SK-N-SH (cell line): ENCODE measurements at regions not wholly inside any gene's neighbourhood (a gene's known extent, or its start where the extent isn't known, plus 50 kb on each side); places are given as distances from the start of the nearest gene placed in this dataset.

Experiments
- CTCF ChIA-PET: fragments of 300-600, 350-600 bp; formaldehyde crosslinking; extraction: SDS; loops from one replicate; lab custom pipeline; 2021; lab: Yijun Ruan, JAX
- POLR2A ChIA-PET: fragments of 350-600 bp; sonication (Branson Sonifier 250); formaldehyde crosslinking; extraction: SDS; loops from one replicate; lab custom pipeline; 2020; ENCODE audit warnings: antibody characterized with exemption, inconsistent platforms; lab: Yijun Ruan, JAX
- DNase-seq: peaks from one replicate; pipeline ENCODE4 v3.0.0; 2012
- H2AFZ ChIP-seq: fragments of 200-600 bp; sonication (generic); 2 replicates; pipeline ENCODE4 v1.8.1; 2016; ENCODE audit warnings: antibody characterized with exemption, mild to moderate bottlenecking, low read depth
- H3F3A ChIP-seq: fragments of 200-600 bp; sonication (generic); replicated peaks from 2 replicates; pipeline ENCODE3; 2016; ENCODE audit warnings: antibody characterized with exemption, mild to moderate bottlenecking; ENCODE audit not compliant: insufficient read depth
- H3K27ac ChIP-seq, 2 experiments: fragments of 200-500 bp in 1 of 2; fragments of 200-600 bp in 1 of 2; sonication (Bioruptor generic) in 1 of 2; sonication (generic), shearing (Covaris generic) in 1 of 2; 2 replicates each; pipeline versions ENCODE4 v1.5.1 to v1.6.1; 2014 to 2016; ENCODE audit warnings: low read depth in 2 of 2, inconsistent platforms in 1 of 2, low read length in 1 of 2, mild to moderate bottlenecking in 1 of 2, mixed read lengths in 1 of 2
- H3K27me3 ChIP-seq: fragments of 200-600 bp; sonication (generic), shearing (Covaris generic); 2 replicates; pipeline ENCODE4 v1.6.1; 2016; ENCODE audit warnings: mixed run types; ENCODE audit not compliant: insufficient read depth
- H3K36me3 ChIP-seq, 2 experiments: fragments of 200-500 bp in 1 of 2; fragments of 200-600 bp in 1 of 2; sonication (Bioruptor generic) in 1 of 2; sonication (generic) in 1 of 2; replicated peaks in 1 of 2; 2 replicates each; pipeline versions ENCODE3 to v1.5.1; 2014 to 2016; ENCODE audit warnings: low read length in 1 of 2, mild to moderate bottlenecking in 1 of 2; ENCODE audit not compliant: insufficient read depth in 2 of 2, control insufficient read depth in 1 of 2
- H3K4me1 ChIP-seq, 2 experiments: fragments of 200-500 bp in 1 of 2; fragments of 200-600 bp in 1 of 2; sonication (Bioruptor generic) in 1 of 2; sonication (generic), shearing (Covaris generic) in 1 of 2; 2 replicates each; pipeline versions ENCODE4 v1.5.1 to v1.6.1; 2014 to 2016; ENCODE audit warnings: low read depth in 1 of 2, low read length in 1 of 2, mixed run types in 1 of 2; ENCODE audit not compliant: insufficient read depth in 2 of 2, control insufficient read depth in 1 of 2
- H3K4me2 ChIP-seq: fragments of 200-600 bp; sonication (generic), shearing (Covaris generic); 2 replicates; pipeline ENCODE4 v1.6.1; 2017; ENCODE audit warnings: mixed run types
- H3K4me3 ChIP-seq, 2 experiments: fragments of 200-500 bp in 1 of 2; fragments of 200-600 bp in 1 of 2; sonication (Bioruptor generic) in 1 of 2; sonication (generic), shearing (Covaris generic) in 1 of 2; 2 replicates each; pipeline versions ENCODE4 v1.5.1 to v1.8.1; 2014 to 2016; ENCODE audit warnings: low read depth in 2 of 2, inconsistent platforms in 1 of 2, low read length in 1 of 2, mild to moderate bottlenecking in 1 of 2, mixed read lengths in 1 of 2, moderate library complexity in 1 of 2
- H3K79me2 ChIP-seq: fragments of 200-600 bp; sonication (generic); 2 replicates; pipeline ENCODE4 v1.8.1; 2017; ENCODE audit warnings: mild to moderate bottlenecking; ENCODE audit not compliant: insufficient read depth
- H3K9ac ChIP-seq: fragments of 200-600 bp; sonication (generic); 2 replicates; pipeline ENCODE4 v1.6.1; 2017; ENCODE audit warnings: mixed run types
- H3K9me2 ChIP-seq: fragments of 200-600 bp; sonication (generic); 2 replicates; pipeline ENCODE4 v1.6.1; 2017; ENCODE audit warnings: mixed run types
- H3K9me3 ChIP-seq: fragments of 200-600 bp; sonication (generic); 2 replicates; pipeline ENCODE4 v1.6.1; 2017; ENCODE audit warnings: mixed run types, mild to moderate bottlenecking, moderate library complexity
- H4K20me1 ChIP-seq: fragments of 200-600 bp; sonication (generic); 2 replicates; pipeline ENCODE4 v1.6.1; 2017; ENCODE audit warnings: mild to moderate bottlenecking, mixed run types; ENCODE audit not compliant: insufficient read depth
- EZH2phosphoT487 ChIP-seq: fragments of 200-600 bp; sonication (generic); IDR thresholded peaks from 2 replicates; pipeline ENCODE4 v1.6.1; 2017; ENCODE audit warnings: low read depth, mixed run types, mild to moderate bottlenecking, antibody characterized with exemption, moderate library complexity, borderline replicate concordance
- FOXM1 ChIP-seq: IDR thresholded peaks from 2 replicates; pipeline ENCODE4 v1.4.0; 2012; ENCODE audit warnings: low read depth, mild to moderate bottlenecking
- GATA2 ChIP-seq: sonication (generic); formaldehyde crosslinking; IDR thresholded peaks from 2 replicates; pipeline ENCODE4 v1.5.0; 2020; ENCODE audit warnings: mild to moderate bottlenecking, missing genetic modification reagents
- MEF2A ChIP-seq: IDR thresholded peaks from 2 replicates; pipeline ENCODE4 v1.4.0; 2012; ENCODE audit warnings: low read depth, borderline replicate concordance
- MXI1 ChIP-seq: IDR thresholded peaks from 2 replicates; pipeline ENCODE4 v1.6.1; 2012; ENCODE audit warnings: mild to moderate bottlenecking, low read depth, low read length, improper control_type of control experiment
- RCOR1 ChIP-seq: fragments of 150-350 bp; IDR thresholded peaks from 2 replicates; pipeline ENCODE4 v1.6.1; 2017; ENCODE audit warnings: antibody characterized with exemption, low read length
- SMC3 ChIP-seq: IDR thresholded peaks from 2 replicates; pipeline ENCODE4 v1.6.1; 2012; ENCODE audit warnings: low read depth, low read length, improper control_type of control experiment
- WGBS: methylation state at CpG from one replicate; pipeline ENCODE4 v1.1.6; 2017; ENCODE audit warnings: low lambda C conversion rate; 5-methylcytosine and 5-hydroxymethylcytosine counted together
- TF ChIP-seq, protein P1 (sequence below): IDR thresholded peaks from 2 replicates; pipeline ENCODE4 v1.6.1; 2012; ENCODE audit warnings: mild to moderate bottlenecking, low read depth, low read length, moderate library complexity
- TF ChIP-seq, protein P2 (sequence below): fragments of 150-350 bp; IDR thresholded peaks from 2 replicates; pipeline ENCODE4 v1.6.1; 2017; ENCODE audit warnings: antibody characterized with exemption, low read length, low read depth, borderline replicate concordance
- TF ChIP-seq, protein P3 (sequence below): fragments of 200-600 bp; sonication (generic); IDR thresholded peaks from 2 replicates; pipeline ENCODE4 v1.6.1; 2017; ENCODE audit warnings: antibody characterized with exemption, mild to moderate bottlenecking, moderate library complexity

DNA sequence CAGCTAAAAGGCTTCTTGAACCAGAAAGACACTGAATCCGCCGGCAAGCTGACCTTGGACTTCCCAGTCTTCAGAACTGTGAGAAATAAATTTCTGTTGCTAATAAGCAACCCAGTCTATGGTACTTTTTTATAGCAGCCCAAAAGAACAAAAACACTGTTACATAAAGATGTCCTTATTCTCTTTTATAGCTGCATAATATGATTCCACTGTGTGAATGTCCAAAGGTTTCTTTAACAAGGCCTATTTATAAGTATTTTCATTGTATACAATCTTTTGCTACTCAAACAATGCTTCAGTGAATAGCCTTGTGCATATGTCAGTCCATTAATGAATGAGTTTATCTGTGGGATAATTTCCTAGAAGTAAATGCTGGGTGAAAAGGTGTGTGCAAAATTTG, 190.8 kb upstream of the INHBA start:
- DNase-seq, result no peak
- Histone ChIP-seq H3K9ac (no peak overlapping the region), H3K4me2 (no peak overlapping the region), H4K20me1 (no peaks in the 10 kb centered on the region), H3K4me3 (no peak overlapping the region), H3F3A (peaks cover 15% of the 10 kb centered on the region), H3K27me3 (no peaks in the 10 kb centered on the region), H3K27ac (no peak overlapping the region), H3K9me3 (no peaks in the 10 kb centered on the region), H3K36me3 (no peaks in the 10 kb centered on the region), H3K9me2 (no peaks in the 10 kb centered on the region), H3K79me2 (no peaks in the 10 kb centered on the region), H3K4me1 (peaks cover 0 to 45% of the 10 kb centered on the region in 2 experiments; a peak in 1 of 4 replicates), H2AFZ (peak overlapping the region; percentile 90; the same call in 1 of the 2 replicates)
- POLR2A ChIA-PET, result no interaction called here
- CTCF ChIA-PET, result no interaction called here
- TF ChIP-seq SMC3, result no peak
- no peak for TF ChIP-seq MXI1
- TF ChIP-seq GATA2 (CRISPR knock-in tag), result no peak
- TF ChIP-seq EZH2phosphoT487, result no peak
- TF ChIP-seq, protein P1, sequence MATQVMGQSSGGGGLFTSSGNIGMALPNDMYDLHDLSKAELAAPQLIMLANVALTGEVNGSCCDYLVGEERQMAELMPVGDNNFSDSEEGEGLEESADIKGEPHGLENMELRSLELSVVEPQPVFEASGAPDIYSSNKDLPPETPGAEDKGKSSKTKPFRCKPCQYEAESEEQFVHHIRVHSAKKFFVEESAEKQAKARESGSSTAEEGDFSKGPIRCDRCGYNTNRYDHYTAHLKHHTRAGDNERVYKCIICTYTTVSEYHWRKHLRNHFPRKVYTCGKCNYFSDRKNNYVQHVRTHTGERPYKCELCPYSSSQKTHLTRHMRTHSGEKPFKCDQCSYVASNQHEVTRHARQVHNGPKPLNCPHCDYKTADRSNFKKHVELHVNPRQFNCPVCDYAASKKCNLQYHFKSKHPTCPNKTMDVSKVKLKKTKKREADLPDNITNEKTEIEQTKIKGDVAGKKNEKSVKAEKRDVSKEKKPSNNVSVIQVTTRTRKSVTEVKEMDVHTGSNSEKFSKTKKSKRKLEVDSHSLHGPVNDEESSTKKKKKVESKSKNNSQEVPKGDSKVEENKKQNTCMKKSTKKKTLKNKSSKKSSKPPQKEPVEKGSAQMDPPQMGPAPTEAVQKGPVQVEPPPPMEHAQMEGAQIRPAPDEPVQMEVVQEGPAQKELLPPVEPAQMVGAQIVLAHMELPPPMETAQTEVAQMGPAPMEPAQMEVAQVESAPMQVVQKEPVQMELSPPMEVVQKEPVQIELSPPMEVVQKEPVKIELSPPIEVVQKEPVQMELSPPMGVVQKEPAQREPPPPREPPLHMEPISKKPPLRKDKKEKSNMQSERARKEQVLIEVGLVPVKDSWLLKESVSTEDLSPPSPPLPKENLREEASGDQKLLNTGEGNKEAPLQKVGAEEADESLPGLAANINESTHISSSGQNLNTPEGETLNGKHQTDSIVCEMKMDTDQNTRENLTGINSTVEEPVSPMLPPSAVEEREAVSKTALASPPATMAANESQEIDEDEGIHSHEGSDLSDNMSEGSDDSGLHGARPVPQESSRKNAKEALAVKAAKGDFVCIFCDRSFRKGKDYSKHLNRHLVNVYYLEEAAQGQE, result no peak
- TF ChIP-seq, protein P2, sequence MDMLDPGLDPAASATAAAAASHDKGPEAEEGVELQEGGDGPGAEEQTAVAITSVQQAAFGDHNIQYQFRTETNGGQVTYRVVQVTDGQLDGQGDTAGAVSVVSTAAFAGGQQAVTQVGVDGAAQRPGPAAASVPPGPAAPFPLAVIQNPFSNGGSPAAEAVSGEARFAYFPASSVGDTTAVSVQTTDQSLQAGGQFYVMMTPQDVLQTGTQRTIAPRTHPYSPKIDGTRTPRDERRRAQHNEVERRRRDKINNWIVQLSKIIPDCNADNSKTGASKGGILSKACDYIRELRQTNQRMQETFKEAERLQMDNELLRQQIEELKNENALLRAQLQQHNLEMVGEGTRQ, result no peak
- no peak for TF ChIP-seq RCOR1
- 82% methylated on average over 2 of the region's 2 CpGs for WGBS

DNA sequence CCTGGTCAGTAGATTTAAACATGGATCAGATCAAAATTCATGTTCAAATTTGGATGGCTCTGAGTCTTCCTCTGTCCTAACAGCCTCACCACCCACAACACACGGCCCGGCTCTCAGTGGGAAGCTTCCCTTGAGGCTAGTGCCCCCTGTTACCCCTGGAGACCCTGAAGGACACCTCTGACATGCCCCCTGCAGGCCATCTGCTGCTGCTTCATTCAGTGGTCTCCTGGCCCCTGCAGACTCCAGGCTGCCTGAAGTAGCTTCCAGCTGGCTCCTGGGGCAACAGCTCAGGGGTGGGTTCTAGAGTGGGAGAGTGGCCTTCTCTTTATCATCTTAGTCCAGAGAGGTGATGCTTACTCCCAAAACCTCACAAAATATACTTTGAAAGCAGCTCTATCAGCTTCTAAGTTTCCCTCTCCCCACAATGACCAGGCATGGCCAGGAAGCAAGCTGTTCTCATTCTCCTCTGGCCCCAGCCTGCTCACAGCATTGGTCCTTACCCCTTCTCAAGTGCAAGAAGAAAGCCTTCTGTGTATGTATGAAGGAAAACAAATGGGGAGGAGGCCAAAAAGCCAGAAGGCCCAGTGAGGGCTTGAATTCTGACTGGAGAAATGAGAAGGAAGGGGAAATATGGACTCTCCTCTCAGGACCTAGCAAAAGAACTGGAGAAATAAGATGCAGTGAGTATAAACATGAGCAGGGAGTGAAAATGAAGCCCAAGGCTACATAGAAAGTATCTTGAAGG, 189.6 kb upstream of the INHBA start:
- Histone ChIP-seq H3K9ac (peak overlapping the region; percentile 14; the same call in 1 of the 2 replicates), H3F3A (peaks cover 21% of the 10 kb centered on the region), H3K4me3 (no peak overlapping the region), H2AFZ (peak overlapping the region; percentile 90), H3K4me1 (peaks cover 0 to 56% of the 10 kb centered on the region in 2 experiments), H3K27ac (peak overlapping the region in 1 of 2 experiments; percentile 36; a peak in 2 of 4 replicates), H3K36me3 (no peaks in the 10 kb centered on the region), H3K79me2 (no peaks in the 10 kb centered on the region), H3K4me2 (0 out of 2 replicates have a peak overlapping the region, but pooled peaks have one; percentile 1), H3K9me3 (no peaks in the 10 kb centered on the region), H3K9me2 (no peaks in the 10 kb centered on the region), H4K20me1 (no peaks in the 10 kb centered on the region), H3K27me3 (no peaks in the 10 kb centered on the region)
- peak; percentile 19 for DNase-seq
- WGBS, result 47% methylated on average over 2 of the region's 2 CpGs
- ChIA-PET POLR2A (no interaction called here), CTCF (interaction anchor here (1.1 to 1.6 kb wide), 3 partner anchors 8 to 48 kb away, joined by 3 to 5 read pairs (median 4); no protein-coding TSS in a partner anchor)
- TF ChIP-seq MEF2A (no peak), FOXM1 (no peak), RCOR1 (no peak)
- TF ChIP-seq, protein P3, sequence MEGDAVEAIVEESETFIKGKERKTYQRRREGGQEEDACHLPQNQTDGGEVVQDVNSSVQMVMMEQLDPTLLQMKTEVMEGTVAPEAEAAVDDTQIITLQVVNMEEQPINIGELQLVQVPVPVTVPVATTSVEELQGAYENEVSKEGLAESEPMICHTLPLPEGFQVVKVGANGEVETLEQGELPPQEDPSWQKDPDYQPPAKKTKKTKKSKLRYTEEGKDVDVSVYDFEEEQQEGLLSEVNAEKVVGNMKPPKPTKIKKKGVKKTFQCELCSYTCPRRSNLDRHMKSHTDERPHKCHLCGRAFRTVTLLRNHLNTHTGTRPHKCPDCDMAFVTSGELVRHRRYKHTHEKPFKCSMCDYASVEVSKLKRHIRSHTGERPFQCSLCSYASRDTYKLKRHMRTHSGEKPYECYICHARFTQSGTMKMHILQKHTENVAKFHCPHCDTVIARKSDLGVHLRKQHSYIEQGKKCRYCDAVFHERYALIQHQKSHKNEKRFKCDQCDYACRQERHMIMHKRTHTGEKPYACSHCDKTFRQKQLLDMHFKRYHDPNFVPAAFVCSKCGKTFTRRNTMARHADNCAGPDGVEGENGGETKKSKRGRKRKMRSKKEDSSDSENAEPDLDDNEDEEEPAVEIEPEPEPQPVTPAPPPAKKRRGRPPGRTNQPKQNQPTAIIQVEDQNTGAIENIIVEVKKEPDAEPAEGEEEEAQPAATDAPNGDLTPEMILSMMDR, result peak; percentile 58
